ENCODE measurements at regions not wholly inside any gene's neighbourhood (a gene's known extent, or its start where the extent isn't known, plus 50 kb on each side); places are given as distances from the start of the nearest gene placed in this dataset.

GRCh38 chr22:44390613-44390970 is 77.8 kb upstream of the SHISAL1 start:
- no peak for TF ChIP-seq CTCF (IDR thresholded peaks at IDR 0.05)
- TF ChIP-seq POLR2A (IDR thresholded peaks at IDR 0.05): no peak
